Astrocyte of the cerebellum (primary cell): ENCODE measurements at regions not wholly inside any gene's neighbourhood (a gene's known extent, or its start where the extent isn't known, plus 50 kb on each side); places are given as distances from the start of the nearest gene placed in this dataset.
"Not testable (repeated sequence)": the region's sequence is repeated elsewhere in the genome, so short reads cannot be mapped to it uniquely, and the experiment has no call there.

ENCODE experiments used
- DNase-seq: peaks from one replicate; pipeline ENCODE4 v3.0.0-alpha.2; 2011; ENCODE audit warnings: low read depth
- H3K4me3 ChIP-seq: 2 replicates; pipeline ENCODE4 v1.5.1; 2011; ENCODE audit warnings: mild to moderate bottlenecking, low read depth, low read length, moderate library complexity
- CTCF ChIP-seq: IDR thresholded peaks from 2 replicates; pipeline ENCODE4 v1.5.1; 2012; ENCODE audit warnings: low read length, low read depth, moderate library complexity, mild to moderate bottlenecking; ENCODE audit errors: missing control alignments
- in situ Hi-C: cut with HindIII; loops from 2 replicates; pipeline ENCODE4 v1.10.0; 2017; ENCODE audit warnings: low sequenced_read_pairs

- H3K4me3 ChIP-seq = no peak overlapping the region
- TF ChIP-seq CTCF = no peak
- in situ Hi-C loops = no loop called here
- no peak for DNase-seq
Measured at GRCh38 chr2:183840061-183840584, 715.9 kb downstream of the NUP35 start.

DNA sequence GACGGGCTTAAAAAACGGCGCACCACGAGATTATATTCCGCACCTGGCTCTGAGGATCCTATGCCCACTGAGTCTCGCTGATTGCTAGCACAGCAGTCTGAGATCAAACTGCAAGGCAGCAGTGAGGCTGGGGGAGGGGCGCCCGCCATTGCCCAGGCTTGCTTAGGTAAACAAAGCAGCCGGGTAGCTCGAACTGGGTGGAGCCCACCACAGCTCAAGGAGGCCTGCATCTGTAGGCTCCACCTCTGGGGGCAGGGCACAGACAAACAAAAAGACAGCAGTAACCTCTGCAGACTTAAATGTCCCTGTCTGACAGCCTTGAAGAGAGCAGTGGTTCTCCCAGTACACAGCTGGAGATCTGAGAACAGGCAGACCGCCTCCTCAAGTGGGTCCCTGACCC, 725.6 kb downstream of the NUP35 start:
- DNase-seq, H3K4me3 ChIP-seq, in situ Hi-C loops: not testable (repeated sequence)

- no peak overlapping the region for H3K4me3 ChIP-seq
- in situ Hi-C loops = no loop called here
- no peak for TF ChIP-seq CTCF
- DNase-seq = no peak
Measured at GRCh38 chr2:183859129-183859528, 734.9 kb downstream of the NUP35 start.

- DNase-seq = no peak
- H3K4me3 ChIP-seq = no peak overlapping the region
- in situ Hi-C loops = no loop called here
- no peak for TF ChIP-seq CTCF
Measured at GRCh38 chr2:183866666-183867065, 731.7 kb upstream of the ZNF804A start.

DNA sequence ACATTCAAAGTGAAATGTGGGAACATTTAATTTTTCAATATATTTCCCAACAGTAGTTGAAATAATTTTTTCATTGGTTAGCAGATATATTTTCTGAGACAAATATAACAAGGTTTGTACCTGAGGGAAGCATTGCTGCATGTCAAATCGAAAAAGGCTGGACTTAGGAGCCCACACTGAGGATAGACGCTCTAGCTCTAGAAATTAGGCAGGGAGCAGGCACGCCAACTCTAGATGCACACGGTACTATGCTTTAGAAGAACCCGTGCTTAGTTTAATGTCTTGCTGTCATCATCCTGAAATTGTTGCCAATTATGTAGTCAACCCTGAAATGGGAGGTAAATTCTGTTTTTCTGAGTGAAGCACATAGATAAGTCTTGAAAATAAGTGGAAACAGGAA, 731.1 kb upstream of the ZNF804A start:
- no peak for TF ChIP-seq CTCF
- no peak for DNase-seq
- no peak overlapping the region for H3K4me3 ChIP-seq
- in situ Hi-C loops = no loop called here

DNA sequence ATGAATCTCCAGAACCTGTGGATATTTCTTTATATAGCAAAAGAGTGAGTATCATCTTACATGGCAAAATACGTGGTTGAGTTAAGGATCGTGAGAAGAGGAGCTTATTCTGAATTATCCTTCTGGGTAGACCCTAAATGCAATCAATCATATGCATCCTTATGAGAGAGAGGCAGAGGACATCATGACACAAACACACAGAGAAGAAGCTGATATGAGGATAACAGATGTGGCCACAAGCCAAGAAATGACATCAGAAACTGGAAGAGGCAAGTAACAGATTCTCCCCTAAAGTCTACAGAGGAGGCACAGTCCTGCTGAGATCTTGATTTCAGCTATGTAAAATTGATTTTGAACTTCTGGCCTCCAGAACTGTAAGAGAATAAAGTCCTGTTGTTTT, 730.2 kb upstream of the ZNF804A start:
- DNase-seq = no peak
- H3K4me3 ChIP-seq = no peak overlapping the region
- in situ Hi-C loops = no loop called here
- TF ChIP-seq CTCF = no peak

DNA sequence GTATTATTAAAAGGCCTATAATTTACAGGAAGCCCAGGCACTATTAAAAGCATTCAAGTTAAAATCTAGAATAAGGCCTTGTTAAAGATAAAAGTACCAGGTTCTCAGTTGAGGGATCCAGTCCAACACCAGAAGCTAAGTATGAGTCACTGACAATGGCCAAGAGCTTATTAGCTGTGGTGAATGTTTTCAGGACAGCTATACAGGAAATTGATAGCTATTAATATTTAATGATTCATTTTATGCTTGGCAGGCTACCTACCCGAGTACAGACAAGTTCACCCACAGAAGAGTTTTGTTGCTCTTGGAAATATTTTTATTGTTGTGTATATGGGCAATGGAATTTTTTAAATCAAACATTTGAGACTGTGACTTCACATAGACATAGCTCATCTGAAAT, 729.6 kb upstream of the ZNF804A start:
- TF ChIP-seq CTCF = no peak
- peak; percentile 36 for DNase-seq
- H3K4me3 ChIP-seq = no peak overlapping the region
- in situ Hi-C loops = no loop called here
